GM19467 (cell line): ENCODE measurements at regions not wholly inside any gene's neighbourhood (a gene's known extent, or its start where the extent isn't known, plus 50 kb on each side); places are given as distances from the start of the nearest gene placed in this dataset.

Source experiments
- ATAC-seq: cut with Tn5 transposase; IDR thresholded peaks from one replicate; pipeline ENCODE4 v1.9.1; 2021; ENCODE audit warnings: mild to moderate bottlenecking, moderate library complexity; ENCODE audit not compliant: unreplicated experiment

DNA sequence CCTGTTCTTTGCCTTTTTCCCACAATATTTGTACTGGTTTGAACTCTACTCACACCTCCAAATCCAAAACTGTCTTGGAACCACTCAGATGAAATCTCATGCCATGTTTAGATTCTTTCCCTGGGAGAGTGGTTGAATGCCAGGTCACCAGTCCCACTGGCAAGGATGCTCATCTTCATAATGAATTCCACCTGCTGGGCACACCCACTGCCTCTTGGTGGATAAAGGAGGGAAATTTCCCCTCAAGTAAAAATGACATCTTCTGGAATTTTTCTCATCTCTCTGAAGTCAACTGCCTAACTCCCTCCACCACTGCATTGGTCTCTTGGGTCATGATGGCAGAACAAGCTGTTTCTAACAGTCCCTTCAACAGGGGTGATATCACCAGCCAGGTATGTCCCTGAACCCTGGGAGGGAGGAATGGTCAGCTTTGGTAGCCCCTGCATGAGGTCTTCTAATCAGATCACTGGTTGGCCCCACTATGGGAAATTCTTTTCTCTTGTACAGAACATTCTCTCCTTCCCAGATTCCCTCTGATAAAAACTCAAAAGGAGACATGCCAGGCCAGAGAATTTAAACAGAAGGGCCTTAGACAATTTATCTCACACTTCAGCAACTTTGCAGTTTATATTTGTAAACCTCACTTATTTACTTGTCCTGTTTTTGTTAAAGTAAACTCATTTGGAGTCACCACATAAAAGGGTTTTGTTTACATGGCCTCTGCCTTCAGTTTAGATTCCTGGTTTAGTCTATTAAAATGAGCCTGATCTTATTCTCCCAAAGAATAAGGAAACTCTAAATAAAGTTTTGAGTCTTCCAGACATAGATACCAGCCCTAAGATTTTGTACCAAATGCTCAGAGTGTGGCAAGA is 143.4 kb downstream of the WNT5A start:
- no peak for ATAC-seq

- no peak for ATAC-seq
Observed at GRCh38 chr3:55341502-55342031, 145.5 kb downstream of the WNT5A start.

DNA sequence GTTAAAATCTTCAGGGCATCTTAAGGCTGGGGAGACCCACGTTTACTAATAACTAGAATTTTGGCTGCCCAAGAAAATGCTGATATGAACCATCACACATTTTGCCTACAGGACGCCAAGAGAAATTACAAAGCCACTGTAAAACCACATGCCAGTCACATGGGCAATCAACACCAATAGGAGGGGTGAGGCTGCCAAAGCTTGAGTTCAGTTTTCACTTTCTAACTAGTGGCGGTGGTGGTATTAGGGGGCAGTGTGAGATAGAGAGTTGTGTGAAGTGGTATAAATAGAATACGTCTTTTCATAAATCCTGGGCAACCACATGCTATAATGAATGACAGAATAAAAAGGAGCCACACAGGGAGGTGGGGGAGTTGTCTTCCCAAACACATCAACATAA is 147.3 kb downstream of the WNT5A start:
- ATAC-seq, result no peak

DNA sequence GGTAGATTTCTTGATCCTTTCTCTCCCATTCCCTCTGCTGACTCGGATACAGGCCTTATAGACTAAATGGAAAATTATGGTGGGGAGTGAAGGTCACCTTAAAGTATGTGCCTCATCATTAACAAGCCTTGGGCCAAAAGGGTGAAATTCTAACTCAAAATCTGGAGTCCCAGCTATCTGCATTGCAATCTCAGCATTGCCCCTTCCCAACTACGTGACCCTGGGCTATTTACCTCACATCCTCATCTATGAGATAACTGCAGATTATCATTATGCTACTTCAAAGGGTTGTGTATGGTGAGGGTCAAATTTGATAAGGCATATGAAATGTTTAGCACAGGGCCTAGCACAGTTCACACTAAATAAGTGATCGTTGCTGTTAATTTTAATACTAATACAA is 147.7 kb downstream of the WNT5A start:
- ATAC-seq, result no peak

DNA sequence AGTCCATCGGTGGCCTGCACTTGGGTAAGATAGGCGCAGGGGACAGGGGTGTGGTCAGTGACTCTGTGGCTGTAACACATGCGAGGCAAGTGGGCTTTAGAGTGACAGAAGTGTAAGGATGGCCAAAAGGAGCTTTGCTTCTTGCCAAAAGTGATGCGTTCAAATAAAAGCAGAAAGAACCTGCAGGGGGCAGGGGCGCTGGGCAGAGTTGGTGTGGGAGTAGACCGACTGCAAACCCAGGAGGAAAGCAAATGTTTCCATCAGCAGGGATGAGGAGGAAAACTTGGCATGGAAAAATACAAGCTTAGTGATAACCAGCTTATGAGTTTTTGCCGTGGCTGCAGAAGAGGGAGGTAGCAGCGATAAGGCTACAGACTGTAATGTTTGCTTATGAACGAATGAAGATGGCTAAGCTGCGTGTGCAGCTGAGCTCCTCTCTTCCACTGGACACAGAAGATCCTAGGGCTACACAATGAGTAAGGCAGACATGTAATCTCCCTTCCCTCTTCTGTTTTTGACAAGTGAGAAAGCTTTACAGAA is 149.4 kb downstream of the WNT5A start:
- no peak for ATAC-seq

GRCh38 chr3:55333923-55334322 is 153.2 kb downstream of the WNT5A start:
- no peak for ATAC-seq

GRCh38 chr3:55333046-55333445 is 154.1 kb downstream of the WNT5A start:
- ATAC-seq, result no peak

DNA sequence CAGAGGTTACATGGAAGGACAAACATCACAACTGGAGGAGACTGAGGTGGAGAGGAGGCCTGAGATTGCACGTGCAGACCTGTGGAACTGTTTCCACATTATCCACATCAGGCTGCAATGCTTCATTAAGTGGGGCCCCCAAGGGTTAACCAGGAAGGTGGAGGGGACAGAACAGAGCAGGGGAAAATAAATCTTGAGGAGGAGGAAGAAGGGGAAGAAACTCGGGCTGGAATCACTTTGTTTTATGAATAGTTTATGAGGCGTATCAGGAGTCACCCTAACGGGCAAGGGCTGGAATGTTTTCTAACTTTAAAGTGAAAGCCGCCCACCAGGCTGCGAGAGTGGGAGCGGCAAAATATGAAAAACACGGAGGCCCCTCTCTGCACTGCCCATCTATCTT is 154.9 kb downstream of the WNT5A start:
- no peak for ATAC-seq

DNA sequence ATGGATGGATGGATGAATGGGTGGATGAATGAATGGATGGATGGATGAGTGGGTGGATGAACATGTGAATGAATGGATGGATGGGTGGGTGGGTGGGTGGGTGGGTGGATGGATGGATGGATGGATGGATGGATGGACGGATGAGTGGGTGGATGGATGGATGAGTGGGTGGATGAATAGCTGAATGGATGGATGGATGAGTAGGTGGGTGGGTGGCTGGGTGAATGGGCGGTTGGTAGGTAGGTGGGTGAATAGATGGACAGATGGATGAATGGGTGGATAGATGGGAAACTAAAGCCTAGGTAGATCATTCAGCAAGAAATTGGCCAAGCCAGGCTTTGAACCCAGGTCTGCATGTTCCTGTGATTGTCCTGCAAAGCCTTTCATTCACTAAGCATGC is 155.6 kb downstream of the WNT5A start:
- ATAC-seq, result no peak

DNA sequence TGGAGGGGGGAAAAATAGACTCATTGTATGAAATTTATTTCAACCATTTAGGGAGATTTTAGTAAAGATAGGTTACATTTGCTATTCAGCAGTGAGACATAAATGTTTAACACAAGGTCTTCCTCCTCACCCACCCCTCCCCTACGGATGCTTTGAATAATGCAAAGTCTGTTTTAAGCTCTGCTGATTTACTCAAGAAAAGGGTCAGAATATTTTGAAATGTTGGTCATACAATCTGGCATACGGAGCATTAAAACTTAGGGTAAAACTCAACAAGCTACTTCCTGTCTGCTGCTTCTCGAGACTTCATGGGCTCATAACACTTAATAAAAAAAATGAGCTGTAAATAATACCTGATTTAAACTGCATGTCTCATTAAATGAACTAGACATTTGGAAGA is 156.3 kb downstream of the WNT5A start:
- ATAC-seq, result no peak

DNA sequence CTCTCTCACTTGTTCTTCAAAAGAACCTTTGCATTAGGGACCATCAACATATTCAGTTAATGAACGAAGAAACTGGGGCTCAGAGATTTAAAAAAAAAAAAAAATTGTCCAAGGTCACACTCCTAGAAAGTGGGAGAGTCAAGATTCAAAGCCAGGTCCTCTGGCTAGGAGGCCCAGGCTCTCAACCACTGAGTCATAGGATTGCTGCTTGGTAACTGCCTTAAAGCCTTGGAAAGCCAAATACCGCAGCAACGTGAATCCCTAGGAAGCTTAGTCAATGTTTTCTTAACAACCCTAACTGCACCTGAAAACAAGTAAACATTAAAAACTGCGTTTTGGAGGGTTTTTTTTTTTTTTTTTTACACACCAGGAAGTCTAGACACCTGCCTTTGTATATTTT is 156.8 kb downstream of the WNT5A start:
- ATAC-seq, result no peak

DNA sequence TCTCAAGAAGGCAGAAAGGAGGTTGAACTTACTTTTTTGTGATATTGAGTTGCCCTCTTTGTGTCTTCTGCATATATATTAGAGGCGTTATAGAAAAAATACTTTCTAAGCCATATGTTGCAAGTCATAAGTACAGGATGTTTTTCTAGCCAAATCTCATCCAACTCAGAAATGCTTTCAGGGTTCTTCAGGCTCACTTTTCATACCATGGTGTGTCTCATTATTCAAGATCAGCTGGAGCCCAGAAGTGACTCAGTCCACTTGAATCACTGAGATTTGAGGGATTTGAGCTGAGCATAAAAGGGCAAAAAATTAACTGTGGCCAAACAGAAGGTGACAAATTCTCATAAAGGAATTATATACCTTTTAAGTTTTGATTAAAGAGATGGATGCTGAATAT is 157.3 kb downstream of the WNT5A start:
- ATAC-seq, result no peak

DNA sequence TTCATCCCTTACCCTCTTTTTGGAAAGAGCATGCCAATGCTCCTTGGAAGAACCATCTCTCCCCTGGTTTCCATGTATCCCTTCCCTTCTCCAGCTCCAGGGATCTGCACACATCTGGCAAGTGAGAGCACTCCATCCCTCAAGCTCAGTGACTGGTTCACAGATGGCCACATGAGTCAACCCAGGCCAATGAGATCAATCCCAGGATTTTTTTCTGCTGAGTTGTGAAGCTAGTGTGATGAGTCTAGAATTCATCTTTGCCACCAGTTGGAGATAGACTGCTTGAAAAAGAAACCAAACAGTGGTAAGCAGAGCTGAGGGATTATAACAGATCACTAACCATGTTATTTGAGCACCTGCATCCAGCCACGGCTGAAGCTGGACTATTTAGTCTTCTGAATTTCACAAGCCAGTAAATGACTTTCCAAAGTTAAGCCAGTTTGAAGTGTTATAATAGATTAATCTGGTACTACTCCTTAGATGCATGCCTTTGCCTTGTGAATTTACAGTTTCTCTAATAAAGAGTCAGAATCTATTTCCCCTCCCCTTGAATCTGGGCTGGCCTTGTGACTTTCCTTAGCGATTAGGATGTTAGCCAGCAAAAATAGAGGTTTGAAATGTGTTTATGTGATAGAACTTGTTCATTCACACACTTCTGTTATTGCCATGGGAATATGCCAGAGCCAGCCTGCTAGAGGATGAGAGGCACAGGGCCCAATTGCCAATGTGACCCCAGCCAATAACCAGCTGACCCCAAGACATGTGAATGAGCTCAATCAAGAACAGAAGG is 159.8 kb downstream of the WNT5A start:
- no peak for ATAC-seq

GRCh38 chr3:55322638-55323037 is 164.5 kb downstream of the WNT5A start:
- ATAC-seq, result no peak

DNA sequence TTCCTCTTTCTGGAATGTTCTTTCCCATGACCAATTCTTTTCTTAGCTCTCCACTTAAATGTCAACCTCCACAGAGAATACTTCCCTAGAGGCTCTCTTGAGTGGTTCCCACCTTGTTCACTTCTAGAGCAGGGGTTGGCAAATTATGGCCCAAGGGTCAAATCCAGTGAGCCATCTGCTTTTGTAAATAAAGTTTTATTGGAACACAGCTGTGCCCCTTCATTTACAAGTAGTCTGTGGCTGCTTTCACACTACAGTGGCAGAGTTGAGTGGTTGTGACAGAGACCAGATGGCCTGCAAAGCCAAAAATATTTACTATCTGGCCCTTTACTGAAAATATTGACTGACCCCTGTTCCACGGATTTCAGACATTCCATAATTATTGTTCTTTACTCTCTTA is 166.2 kb downstream of the WNT5A start:
- ATAC-seq, result no peak

DNA sequence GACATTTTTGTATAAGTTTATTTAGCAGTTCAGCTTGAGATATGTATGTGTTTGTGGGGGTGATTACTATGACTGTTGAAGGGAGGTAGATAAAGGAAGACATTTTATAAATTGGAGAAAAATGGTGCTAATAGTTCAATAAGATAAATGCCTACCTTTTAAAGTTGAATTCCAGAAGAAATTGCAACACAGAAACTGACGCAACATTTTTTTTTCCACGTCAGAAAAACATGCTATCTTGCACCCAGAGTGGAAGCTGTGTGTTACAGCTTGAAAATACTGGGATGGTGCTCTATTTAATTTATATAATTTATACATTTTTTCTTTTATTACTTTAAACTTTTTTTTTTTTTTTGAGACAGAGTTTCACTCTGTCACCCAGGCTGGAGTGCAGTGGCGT is 171.7 kb downstream of the WNT5A start:
- no peak for ATAC-seq

DNA sequence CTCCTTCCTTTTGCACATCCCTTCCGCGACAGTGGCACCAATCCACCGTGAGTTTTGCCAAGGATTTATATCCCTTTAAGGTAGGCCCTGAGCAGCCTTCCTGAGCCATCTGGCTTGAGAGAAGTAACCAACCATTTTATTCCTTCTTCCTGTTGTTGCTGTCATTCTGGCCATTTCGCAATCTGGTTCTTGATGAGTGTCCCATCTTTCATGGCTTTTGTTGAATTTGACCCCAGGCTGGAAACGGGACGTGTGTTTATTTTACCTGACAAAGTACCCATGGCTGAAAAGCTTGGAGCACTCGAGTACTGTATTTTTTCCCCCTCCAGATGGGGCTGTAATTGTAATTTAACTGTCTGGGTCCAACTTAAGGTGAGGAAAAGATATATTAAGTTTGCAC is 173.4 kb downstream of the WNT5A start:
- ATAC-seq, result no peak

GRCh38 chr3:55309336-55309735 is 177.8 kb downstream of the WNT5A start:
- ATAC-seq, result no peak

DNA sequence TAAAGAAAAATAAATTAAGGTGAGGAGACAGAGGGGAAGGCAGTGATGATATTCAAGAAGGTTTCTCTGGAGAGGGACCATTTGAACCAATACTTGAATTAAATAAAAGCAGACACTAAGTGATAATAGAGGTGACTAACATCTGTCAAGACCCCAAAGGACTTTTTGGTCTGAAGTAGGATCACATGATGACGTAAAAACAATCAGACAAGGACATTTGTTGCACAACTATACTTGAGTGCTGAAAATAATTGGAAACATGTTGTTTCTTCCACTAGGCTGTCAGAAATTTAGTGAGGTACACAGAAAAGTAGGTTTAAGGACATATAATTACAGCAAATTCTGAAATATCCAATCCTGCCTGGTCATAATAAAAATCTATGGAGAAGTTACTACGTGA is 179.5 kb downstream of the WNT5A start:
- no peak for ATAC-seq

- no peak for ATAC-seq
Observed at GRCh38 chr3:55305696-55306485, 181.2 kb downstream of the WNT5A start.

DNA sequence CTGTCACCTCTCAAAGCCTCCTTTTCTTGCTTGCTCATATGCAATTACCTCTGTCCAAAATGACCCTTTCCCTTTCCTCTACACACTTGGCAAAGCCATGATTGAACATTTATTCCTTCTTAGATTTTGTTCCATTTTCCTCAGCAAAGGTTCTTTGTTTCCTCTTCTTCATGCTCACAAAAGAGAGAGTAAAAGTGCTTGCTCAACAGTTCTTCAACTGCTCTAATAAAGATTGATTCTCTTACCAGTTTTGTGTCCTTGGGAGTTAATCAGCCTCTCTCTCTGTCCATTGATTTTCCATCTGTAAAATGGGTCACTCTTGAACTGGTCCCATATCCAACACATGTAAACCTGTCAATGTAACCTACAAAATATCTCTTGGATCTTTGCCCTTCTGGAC is 186.4 kb downstream of the WNT5A start:
- no peak for ATAC-seq
